Neuronal stem cell (in vitro differentiated cells): ENCODE measurements at regions not wholly inside any gene's neighbourhood (a gene's known extent, or its start where the extent isn't known, plus 50 kb on each side); places are given as distances from the start of the nearest gene placed in this dataset.

ENCODE experiments used
- DNase-seq: peaks from one replicate; pipeline ENCODE4 v3.0.0-alpha.2; 2013; ENCODE audit warnings: low spot score
- H2AFZ ChIP-seq: one replicate; pipeline ENCODE4 v1.6.1; 2013; ENCODE audit warnings: mild to moderate bottlenecking, low read length, inconsistent platforms
- H2AK5ac ChIP-seq: 2 replicates; pipeline ENCODE4 v1.6.1; 2013; ENCODE audit warnings: low read depth, mild to moderate bottlenecking, inconsistent platforms, low read length, moderate library complexity, mixed read lengths
- H2BK120ac ChIP-seq: 2 replicates; pipeline ENCODE4 v1.6.1; 2013; ENCODE audit warnings: low read depth, mild to moderate bottlenecking, inconsistent platforms, low read length, moderate library complexity, mixed read lengths
- H2BK12ac ChIP-seq: one replicate; pipeline ENCODE4 v1.6.1; 2013; ENCODE audit warnings: low read length, inconsistent platforms
- H2BK15ac ChIP-seq: 2 replicates; pipeline ENCODE4 v1.6.1; 2013; ENCODE audit warnings: mild to moderate bottlenecking, low read length, inconsistent platforms, mixed read lengths
- H2BK5ac ChIP-seq: one replicate; pipeline ENCODE4 v1.6.1; 2013; ENCODE audit warnings: inconsistent platforms, mild to moderate bottlenecking, low read length, moderate library complexity
- H3K14ac ChIP-seq: one replicate; pipeline ENCODE4 v1.6.1; 2013; ENCODE audit warnings: low read length, inconsistent platforms
- H3K18ac ChIP-seq: 2 replicates; pipeline ENCODE4 v1.6.1; 2013; ENCODE audit warnings: low read length, inconsistent platforms
- H3K23ac ChIP-seq: 2 replicates; pipeline ENCODE4 v1.6.1; 2013; ENCODE audit warnings: low read depth, mild to moderate bottlenecking, mixed read lengths, low read length, inconsistent platforms; ENCODE audit not compliant: poor library complexity
- H3K27ac ChIP-seq: replicated peaks from 3 replicates; pipeline ENCODE4 v1.5.1; 2013; ENCODE audit warnings: low read length, inconsistent platforms
- H3K27me3 ChIP-seq, 3 experiments: 2 replicates each; pipeline ENCODE4 v1.6.1; 2013; ENCODE audit warnings: low read length in 3 of 3, mild to moderate bottlenecking in 2 of 3, inconsistent platforms in 1 of 3, low read depth in 1 of 3, mixed read lengths in 1 of 3, moderate library complexity in 1 of 3; ENCODE audit not compliant: control insufficient read depth in 3 of 3, insufficient read depth in 3 of 3
- H3K36me3 ChIP-seq, 2 donors: replicated peaks in 1 of 2; 2 replicates each; pipeline ENCODE4 v1.6.1; 2013; ENCODE audit warnings: low read length in 2 of 2; ENCODE audit not compliant: control insufficient read depth in 2 of 2, insufficient read depth in 2 of 2
- H3K4ac ChIP-seq: 2 replicates; pipeline ENCODE4 v1.6.1; 2013; ENCODE audit warnings: inconsistent platforms, mild to moderate bottlenecking, low read length, moderate library complexity
- H3K4me1 ChIP-seq, 2 donors: 1 replicate in 1 of 2; 2 replicates in 1 of 2; pipeline ENCODE4 v1.6.1; 2013; ENCODE audit warnings: low read length in 2 of 2, low read depth in 1 of 2; ENCODE audit not compliant: control insufficient read depth in 2 of 2, insufficient read depth in 1 of 2
- H3K4me2 ChIP-seq: one replicate; pipeline ENCODE4 v1.6.1; 2013; ENCODE audit warnings: mild to moderate bottlenecking, low read length, inconsistent platforms; ENCODE audit not compliant: insufficient read depth, poor library complexity, severe bottlenecking
- H3K4me3 ChIP-seq, 2 donors: 2 replicates each; pipeline ENCODE4 v1.5.1; 2013; ENCODE audit warnings: low read length in 2 of 2, mild to moderate bottlenecking in 2 of 2, inconsistent platforms in 1 of 2, moderate library complexity in 1 of 2
- H3K79me1 ChIP-seq: one replicate; pipeline ENCODE4 v1.6.1; 2013; ENCODE audit warnings: low read depth, mild to moderate bottlenecking, inconsistent platforms, low read length, moderate library complexity
- H3K9ac ChIP-seq: one replicate; pipeline ENCODE4 v1.6.1; 2013; ENCODE audit warnings: mild to moderate bottlenecking, low read depth, low read length, inconsistent platforms; ENCODE audit not compliant: poor library complexity
- H3K9me3 ChIP-seq, 2 donors: replicated peaks in 1 of 2; 2 replicates each; pipeline versions ENCODE3 to v1.6.1; 2013; ENCODE audit warnings: low read length in 2 of 2, mild to moderate bottlenecking in 2 of 2, inconsistent platforms in 1 of 2, low read depth in 1 of 2, mixed read lengths in 1 of 2, moderate library complexity in 1 of 2; ENCODE audit not compliant: control insufficient read depth in 2 of 2, insufficient read depth in 1 of 2
- H4K8ac ChIP-seq: one replicate; pipeline ENCODE4 v1.6.1; 2013; ENCODE audit warnings: low read depth, mild to moderate bottlenecking, inconsistent platforms, low read length, moderate library complexity
- H4K91ac ChIP-seq: one replicate; pipeline ENCODE4 v1.6.1; 2013; ENCODE audit warnings: low read length, low read depth, mild to moderate bottlenecking, inconsistent platforms; ENCODE audit not compliant: poor library complexity
- WGBS, 2 donors: extraction: QIAGEN DNeasy Blood & Tissue Kit; methylation state at CpG; one replicate each; pipeline ENCODE4 v1.1.7; 2013; ENCODE audit warnings: missing lambda C conversion rate in 2 of 2, mixed read lengths in 1 of 2; ENCODE audit not compliant: insufficient read length in 2 of 2, insufficient replicate concordance in 1 of 2; ENCODE audit errors: extremely low coverage in 2 of 2; 5-methylcytosine and 5-hydroxymethylcytosine counted together

- H3K27me3 ChIP-seq, result no peaks in the 10 kb centered on the region
- peaks cover 5 to 10% of the 10 kb centered on the region in 2 donors for H3K4me1 ChIP-seq
- no peak overlapping the region for H2BK5ac ChIP-seq
- no peak overlapping the region for H4K8ac ChIP-seq
- no peak overlapping the region for H2AK5ac ChIP-seq
- no peak overlapping the region for H3K18ac ChIP-seq
- no peaks in the 10 kb centered on the region for H3K36me3 ChIP-seq
- H3K14ac ChIP-seq, result no peak overlapping the region
- H3K9me3 ChIP-seq, result no peaks in the 10 kb centered on the region
- no peak overlapping the region for H2BK12ac ChIP-seq
- H3K9ac ChIP-seq, result no peak overlapping the region
- no peak for DNase-seq
- no peaks in the 10 kb centered on the region for H3K79me1 ChIP-seq
- 100% methylated on average over 1 of the region's 4 CpGs; no CpG with 5 or more reads in 1 of the 2 donors for WGBS, 2 donors
- no peak overlapping the region for H4K91ac ChIP-seq
- no peak overlapping the region for H2BK120ac ChIP-seq
- H3K27ac ChIP-seq, result no peak overlapping the region
- no peak overlapping the region for H2BK15ac ChIP-seq
- H3K4me3 ChIP-seq, result no peak overlapping the region
- no peak overlapping the region for H3K4me2 ChIP-seq
- H3K4ac ChIP-seq, result no peak overlapping the region
- no peak overlapping the region for H2AFZ ChIP-seq
- no peak overlapping the region for H3K23ac ChIP-seq
Measured at GRCh38 chr1:115544131-115544530, 97.6 kb upstream of the VANGL1 start.

- Histone ChIP-seq H2AFZ (no peak overlapping the region), H3K9ac (no peak overlapping the region), H3K4me1 (peaks cover 5 to 10% of the 10 kb centered on the region in 2 donors), H4K8ac (no peak overlapping the region), H3K4me2 (no peak overlapping the region), H3K4me3 (no peak overlapping the region), H2BK15ac (no peak overlapping the region), H4K91ac (no peak overlapping the region), H3K36me3 (no peaks in the 10 kb centered on the region), H3K27ac (no peak overlapping the region), H3K18ac (no peak overlapping the region), H3K4ac (no peak overlapping the region), H2BK12ac (no peak overlapping the region), H3K23ac (no peak overlapping the region), H2BK5ac (no peak overlapping the region), H2BK120ac (no peak overlapping the region), H3K27me3 (no peaks in the 10 kb centered on the region), H3K14ac (no peak overlapping the region), H3K9me3 (no peaks in the 10 kb centered on the region), H3K79me1 (no peaks in the 10 kb centered on the region), H2AK5ac (no peak overlapping the region)
- no CpG with 5 or more reads among the region's 2 CpGs for WGBS, 2 donors
- no peak for DNase-seq
Measured at GRCh38 chr1:115543247-115543646, 98.5 kb upstream of the VANGL1 start.

DNA sequence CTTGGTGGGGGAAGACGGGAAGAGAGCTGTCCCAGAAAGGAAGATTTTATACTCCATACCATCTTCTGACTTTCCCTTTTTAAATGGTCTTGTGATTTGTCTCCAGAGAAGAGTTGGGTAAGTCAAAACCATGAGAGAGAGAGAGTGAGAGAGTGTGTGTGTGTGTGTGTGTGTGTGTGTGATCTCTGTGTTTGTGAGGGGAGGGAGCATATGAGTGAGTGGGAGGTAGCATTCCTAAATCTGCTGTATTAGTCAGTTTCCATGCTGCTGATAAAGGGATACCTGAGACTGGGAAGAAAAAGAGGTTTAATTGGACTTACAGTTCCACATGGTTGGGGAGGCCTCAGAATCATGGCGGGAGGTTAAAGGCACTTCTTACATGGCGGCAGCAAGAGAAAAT, 102.0 kb upstream of the VANGL1 start:
- H2BK5ac ChIP-seq, result no peak overlapping the region

DNA sequence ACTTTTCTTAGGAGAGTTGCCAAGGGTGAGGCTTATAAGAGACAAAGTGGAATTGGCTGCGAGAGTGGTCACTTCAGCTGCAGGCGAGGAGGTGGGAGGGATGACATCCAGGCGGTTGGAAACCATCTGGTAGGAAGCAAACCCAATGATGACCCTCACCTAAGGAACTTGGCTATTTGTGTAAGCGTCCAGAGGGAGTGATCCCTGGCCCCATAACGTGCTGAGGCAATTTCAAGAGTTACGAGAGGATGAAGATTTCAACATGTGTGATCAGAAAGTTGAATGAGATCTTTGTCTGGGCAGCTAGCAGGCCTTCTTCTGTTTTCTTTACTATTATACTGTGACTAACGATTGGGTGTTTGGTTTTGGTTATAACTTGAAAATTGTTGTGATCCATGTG, 102.7 kb upstream of the VANGL1 start:
- DNase-seq, result no peak
- Histone ChIP-seq H4K91ac (no peak overlapping the region), H3K4ac (no peak overlapping the region), H3K27me3 (no peaks in the 10 kb centered on the region), H3K14ac (no peak overlapping the region), H3K4me3 (no peak overlapping the region), H2BK15ac (no peak overlapping the region), H2BK12ac (no peak overlapping the region), H2AK5ac (no peak overlapping the region), H4K8ac (no peak overlapping the region), H3K18ac (no peak overlapping the region), H3K4me1 (no peaks in the 10 kb centered on the region), H3K4me2 (no peak overlapping the region), H3K23ac (no peak overlapping the region), H2BK120ac (no peak overlapping the region), H3K9ac (no peak overlapping the region), H3K79me1 (no peaks in the 10 kb centered on the region), H3K36me3 (no peaks in the 10 kb centered on the region), H3K27ac (no peak overlapping the region), H2BK5ac (no peak overlapping the region), H3K9me3 (peaks cover 0 to 2% of the 10 kb centered on the region in 2 donors), H2AFZ (no peak overlapping the region)
- no CpG with 5 or more reads among the region's 7 CpGs for WGBS, 2 donors

More for the DNA sequence above, 102.0 kb upstream of the VANGL1 start:
- Histone ChIP-seq H2BK120ac (no peak overlapping the region), H3K27ac (no peak overlapping the region), H3K4me1 (no peaks in the 10 kb centered on the region), H3K18ac (no peak overlapping the region), H3K79me1 (no peaks in the 10 kb centered on the region), H3K4me3 (no peak overlapping the region), H3K36me3 (no peaks in the 10 kb centered on the region), H2BK12ac (no peak overlapping the region), H3K14ac (no peak overlapping the region), H3K27me3 (no peaks in the 10 kb centered on the region), H3K9ac (no peak overlapping the region), H3K4ac (no peak overlapping the region), H3K4me2 (no peak overlapping the region), H4K91ac (no peak overlapping the region), H2AK5ac (no peak overlapping the region), H2BK15ac (no peak overlapping the region), H3K9me3 (peaks cover 0 to 2% of the 10 kb centered on the region in 2 donors), H3K23ac (no peak overlapping the region), H4K8ac (no peak overlapping the region), H2AFZ (no peak overlapping the region)
- WGBS, 2 donors, result no CpG with 5 or more reads among the region's 3 CpGs
- DNase-seq, result no peak
